Islet precursor cell (in vitro differentiated cells): ENCODE measurements at regions not wholly inside any gene's neighbourhood (a gene's known extent, or its start where the extent isn't known, plus 50 kb on each side); places are given as distances from the start of the nearest gene placed in this dataset.

Experiments
- DNase-seq: peaks from one replicate; pipeline ENCODE4 v3.0.0-alpha.2; 2018

DNA sequence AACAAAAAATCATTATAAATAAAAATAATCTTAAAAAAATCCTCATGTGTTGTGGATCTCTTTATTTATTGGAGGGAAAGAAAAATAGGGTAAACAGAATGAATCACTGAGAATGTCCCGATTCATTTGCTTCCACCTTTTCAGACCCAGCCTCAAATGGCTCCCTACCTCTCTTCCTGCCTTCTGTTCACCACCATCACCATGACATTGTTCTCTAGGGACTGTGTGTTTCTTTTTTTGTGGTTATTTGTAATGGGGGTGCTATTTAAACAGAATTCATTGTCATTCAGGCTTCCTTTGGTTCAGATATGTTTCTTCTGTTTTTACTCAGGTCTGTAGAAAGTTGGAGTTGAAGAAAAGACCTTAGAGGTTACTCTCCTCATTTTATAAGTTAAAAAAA, 198.2 kb downstream of the KIF4B start:
- DNase-seq, result no peak

GRCh38 chr5:155222393-155222792, 208.8 kb downstream of the KIF4B start:
- no peak for DNase-seq

DNA sequence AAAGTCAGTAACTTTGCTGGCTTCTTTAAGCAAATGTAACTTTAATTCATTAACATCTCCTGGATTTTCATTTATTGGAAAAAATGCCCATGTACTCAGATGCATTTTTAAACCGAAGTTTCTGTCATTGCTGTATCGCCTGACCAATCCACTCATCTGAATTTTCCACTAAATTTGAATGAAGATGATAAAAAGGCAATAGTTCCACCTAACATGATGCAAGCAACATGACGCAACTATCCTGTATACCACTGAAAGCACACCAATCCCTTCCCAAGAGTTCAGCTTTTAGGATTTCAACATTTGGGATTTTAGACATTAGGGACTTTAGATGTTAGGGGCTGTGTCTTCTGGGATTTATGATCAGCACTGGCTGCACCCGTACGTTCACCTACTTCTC, 215.6 kb downstream of the KIF4B start:
- no peak for DNase-seq

DNA sequence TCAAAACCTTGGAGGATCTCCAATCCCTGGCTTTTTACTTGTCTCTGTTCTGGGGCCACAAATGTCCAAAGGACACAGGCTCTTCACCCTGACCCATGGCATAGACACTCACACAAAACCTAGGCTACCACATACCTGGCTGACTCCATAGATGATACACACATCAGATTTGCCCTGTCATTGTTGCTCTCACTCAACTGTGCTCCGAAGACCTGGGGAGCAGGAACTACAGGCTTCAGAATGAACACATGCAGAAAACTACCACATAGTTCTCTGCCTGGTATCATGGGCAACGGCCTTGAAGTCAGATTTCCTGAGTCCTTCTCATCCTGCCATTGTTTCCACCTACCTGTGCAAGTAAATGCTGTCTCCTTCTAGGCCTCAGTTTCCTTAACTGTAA, 226.2 kb downstream of the KIF4B start:
- DNase-seq, result no peak

DNA sequence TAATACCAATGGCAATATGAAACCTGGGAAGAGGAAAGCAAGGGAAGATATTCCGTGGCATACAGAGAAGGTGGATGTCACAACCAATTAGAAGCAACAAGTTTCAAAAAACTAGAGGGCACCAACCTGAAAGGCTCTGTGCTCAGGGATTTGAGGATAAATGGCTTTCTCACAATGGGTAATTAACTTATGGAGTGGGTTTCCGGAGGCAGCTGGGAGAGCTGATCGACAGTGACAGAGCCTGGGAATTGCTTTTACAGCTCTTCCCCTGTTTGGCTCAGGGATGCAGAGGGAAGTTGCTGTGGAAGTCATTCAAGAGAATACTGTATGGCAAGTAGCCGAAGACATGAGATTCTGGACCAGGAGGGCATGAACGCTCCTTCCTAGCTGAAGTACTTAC, 237.0 kb downstream of the KIF4B start:
- DNase-seq, result no peak

GRCh38 chr5:155252025-155252424, 238.5 kb downstream of the KIF4B start:
- no peak for DNase-seq

GRCh38 chr5:155252717-155253116, 239.2 kb downstream of the KIF4B start:
- DNase-seq, result no peak

DNA sequence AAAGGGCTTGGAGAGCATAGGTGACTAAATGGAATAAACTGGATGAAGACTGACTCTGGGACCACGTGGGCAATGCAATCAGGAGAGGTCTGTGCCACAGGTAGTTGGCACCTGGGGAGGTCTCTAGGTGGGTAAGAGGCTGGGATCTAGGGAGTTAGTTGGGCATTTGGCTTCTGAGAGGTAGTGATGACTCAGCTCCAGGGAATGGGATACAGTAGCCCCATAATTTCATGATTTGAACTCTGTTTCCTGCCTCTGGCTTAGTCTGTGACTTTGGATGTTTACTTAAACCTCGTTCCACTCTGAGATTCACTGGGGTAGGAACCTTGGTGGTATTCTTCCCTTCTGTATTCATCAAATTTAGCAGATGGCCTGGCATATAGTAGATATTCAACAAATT, 240.8 kb downstream of the KIF4B start:
- peak; percentile 25 for DNase-seq

- DNase-seq, result peak; percentile 13
These were observed 244.6 kb downstream of the KIF4B start for GRCh38 chr5:155258161-155258560.

DNA sequence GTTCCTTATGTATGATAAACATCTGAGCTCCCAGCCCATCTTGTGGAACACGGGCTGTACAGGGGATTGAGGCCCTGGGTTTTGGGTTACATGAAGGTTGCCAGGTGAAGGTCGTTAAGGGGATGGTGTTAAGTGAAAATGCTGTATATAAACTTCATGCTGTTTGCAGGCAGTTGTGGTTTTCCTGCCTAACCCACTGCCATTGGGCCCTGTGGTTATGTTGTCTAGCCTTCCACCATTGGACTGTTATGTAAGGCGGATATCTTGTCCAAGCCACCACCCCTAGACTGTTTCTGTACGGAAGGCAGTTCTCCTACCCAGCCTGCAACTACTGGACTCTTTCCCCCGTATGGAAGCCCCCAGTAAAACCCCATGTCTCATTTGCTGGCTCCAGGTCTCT, 246.1 kb downstream of the KIF4B start:
- DNase-seq, result peak; percentile 28

DNA sequence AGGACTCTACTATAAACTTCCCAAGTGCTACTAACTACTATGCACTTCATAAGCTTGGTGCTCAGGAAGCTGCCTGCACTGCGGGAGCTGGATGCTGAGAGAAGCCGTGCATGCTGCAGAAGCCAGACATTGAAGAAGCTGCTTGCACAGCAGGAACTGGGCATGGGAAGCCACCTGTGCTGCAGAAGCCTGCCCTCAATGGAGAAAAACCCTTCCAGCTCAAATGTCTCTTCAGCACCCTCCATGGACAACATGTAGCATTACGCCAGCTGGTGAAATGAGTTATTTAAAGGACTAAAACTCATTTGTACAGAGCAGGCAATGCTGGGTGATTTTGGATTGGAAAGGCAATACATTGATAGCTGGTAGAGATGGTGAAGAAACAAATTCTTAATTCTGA, 247.2 kb downstream of the KIF4B start:
- DNase-seq, result peak; percentile 67

- peak; percentile 2 for DNase-seq
These were observed 249.8 kb downstream of the KIF4B start for GRCh38 chr5:155263381-155263780.

- DNase-seq, result peak; percentile 39
These were observed 251.3 kb downstream of the KIF4B start for GRCh38 chr5:155264809-155265208.

GRCh38 chr5:155268770-155269425, 255.3 kb downstream of the KIF4B start:
- DNase-seq, result no peak

DNA sequence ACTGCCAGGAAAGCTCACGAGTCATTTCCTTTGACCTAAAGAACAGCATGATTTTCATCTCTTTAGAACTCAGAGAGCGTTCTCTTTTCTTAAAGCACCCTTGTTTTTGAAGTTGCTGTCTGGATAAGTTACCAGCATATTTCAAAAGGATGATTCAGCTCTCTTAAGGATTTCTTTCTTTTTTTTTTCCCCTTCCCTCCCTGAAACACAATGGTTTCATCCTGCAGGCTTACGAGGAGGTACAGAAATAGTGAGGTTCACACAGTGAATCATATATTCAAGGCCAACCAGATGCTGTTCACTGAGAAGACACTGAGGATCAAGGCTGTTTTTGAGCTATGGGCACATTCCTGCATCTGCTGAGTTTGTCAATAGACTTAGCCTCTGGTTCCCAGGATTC, 257.2 kb downstream of the KIF4B start:
- DNase-seq, result no peak

- no peak for DNase-seq
These were observed 260.9 kb downstream of the KIF4B start for GRCh38 chr5:155274484-155274883.

GRCh38 chr5:155275222-155275621, 261.7 kb downstream of the KIF4B start:
- DNase-seq, result no peak

DNA sequence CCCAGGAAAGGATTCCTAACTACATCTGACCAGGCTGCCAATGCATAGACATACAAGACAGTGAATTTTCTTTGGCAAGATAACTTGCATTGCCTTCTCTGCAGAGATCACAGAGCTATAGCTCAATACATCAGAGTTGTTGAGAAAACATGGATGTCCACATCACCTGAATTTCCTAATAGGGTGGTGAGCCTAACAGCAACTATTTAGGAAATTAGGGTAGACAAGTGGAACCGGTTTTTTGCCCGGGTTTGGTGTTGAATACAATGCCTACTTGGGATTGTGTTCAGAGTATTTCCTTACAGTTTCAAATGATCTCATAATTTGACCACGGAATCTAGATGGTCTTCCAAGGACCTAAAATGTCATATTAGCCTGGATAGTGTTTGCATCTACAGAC, 262.7 kb downstream of the KIF4B start:
- no peak for DNase-seq

DNA sequence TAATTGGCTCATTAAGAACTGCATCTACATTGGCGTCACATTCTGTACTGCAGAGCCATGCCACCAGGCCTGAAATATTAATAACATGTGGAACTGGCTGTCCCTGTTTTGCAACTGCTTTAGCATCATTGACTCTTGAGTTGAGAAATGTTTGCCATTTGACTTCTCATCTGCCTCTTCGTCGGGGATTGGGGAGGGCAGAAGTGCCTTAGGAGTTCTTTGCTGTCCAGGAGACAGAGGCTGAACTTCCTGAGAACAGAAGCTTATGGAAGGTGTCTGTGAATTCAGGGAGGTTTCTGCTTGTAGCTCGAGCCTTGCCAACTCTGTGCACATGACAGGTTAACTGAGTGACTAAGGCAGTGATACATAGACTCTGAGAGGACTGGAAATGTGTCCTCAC, 265.0 kb downstream of the KIF4B start:
- DNase-seq, result no peak

DNA sequence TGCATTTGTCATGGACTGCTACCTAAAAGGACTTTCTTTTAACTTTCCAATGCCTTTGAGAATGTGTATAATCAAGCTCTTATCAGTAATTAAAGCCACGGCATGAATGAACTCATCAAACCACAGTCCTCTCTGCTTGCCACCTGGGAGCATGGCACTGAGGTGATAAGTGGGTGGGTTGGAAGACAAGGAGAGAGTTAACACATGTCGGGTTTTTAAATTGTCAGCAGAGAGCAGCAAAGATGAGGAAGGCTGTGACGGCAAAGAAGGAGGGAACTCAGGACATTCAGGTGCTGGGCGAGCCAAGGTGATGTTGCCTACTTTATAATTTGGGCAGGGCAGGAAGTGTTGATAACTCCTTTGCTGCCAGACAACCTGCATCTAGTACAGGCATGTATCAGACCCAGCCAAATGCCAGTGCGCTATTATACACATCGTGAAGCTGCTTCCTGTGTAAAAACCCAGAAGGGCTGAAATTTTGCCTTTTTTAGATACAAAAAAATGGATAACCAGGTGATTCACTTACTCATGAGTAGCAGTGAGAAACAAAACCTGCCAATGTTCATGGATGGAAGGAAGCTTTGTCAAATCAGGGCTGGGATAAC, 269.1 kb downstream of the KIF4B start:
- no peak for DNase-seq

DNA sequence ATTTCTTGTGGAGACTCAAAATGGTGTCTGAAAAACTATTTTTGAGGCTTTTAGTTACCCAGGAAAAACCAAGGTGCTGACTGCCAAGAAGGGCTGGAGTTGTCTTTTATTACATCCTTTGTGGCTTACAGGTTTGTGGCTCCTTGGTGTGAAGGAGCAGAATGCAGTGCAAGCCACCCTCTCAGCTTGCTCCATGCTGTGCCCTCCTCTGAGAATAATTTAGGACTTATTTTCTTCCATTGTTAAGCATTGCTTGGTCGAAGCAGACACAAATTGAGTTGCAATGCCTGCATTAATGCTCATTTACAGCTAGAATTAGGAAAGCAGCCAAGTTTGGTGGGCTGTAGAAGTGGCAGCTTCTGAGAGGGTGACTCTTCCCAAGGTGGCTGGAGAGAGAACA, 272.2 kb downstream of the KIF4B start:
- DNase-seq, result no peak

DNA sequence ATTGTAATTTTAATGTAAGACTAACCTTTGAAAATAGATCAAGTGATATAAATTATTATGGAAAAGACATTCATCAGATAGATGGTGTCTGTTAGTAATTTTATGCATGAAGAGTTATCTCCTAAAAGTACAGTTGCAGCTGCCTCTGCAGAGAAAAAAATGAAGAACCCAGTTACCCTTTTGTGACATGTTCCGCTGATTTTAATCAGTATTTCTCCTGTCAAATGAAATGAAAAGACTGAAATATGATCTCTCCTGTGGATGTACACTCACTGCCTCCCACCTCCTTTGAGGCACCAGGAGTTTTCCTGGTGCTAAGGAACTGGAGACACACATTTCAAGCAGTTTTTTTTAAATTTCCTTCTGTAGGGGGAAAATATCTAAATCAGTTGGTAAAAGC, 277.4 kb downstream of the KIF4B start:
- DNase-seq, result no peak

- DNase-seq, result no peak
These were observed 280.1 kb downstream of the KIF4B start for GRCh38 chr5:155293605-155294178.

- no peak for DNase-seq
These were observed 281.6 kb downstream of the KIF4B start for GRCh38 chr5:155295111-155295510.
